ENCODE measurements at regions not wholly inside any gene's neighbourhood (a gene's known extent, or its start where the extent isn't known, plus 50 kb on each side); places are given as distances from the start of the nearest gene placed in this dataset.

DNA sequence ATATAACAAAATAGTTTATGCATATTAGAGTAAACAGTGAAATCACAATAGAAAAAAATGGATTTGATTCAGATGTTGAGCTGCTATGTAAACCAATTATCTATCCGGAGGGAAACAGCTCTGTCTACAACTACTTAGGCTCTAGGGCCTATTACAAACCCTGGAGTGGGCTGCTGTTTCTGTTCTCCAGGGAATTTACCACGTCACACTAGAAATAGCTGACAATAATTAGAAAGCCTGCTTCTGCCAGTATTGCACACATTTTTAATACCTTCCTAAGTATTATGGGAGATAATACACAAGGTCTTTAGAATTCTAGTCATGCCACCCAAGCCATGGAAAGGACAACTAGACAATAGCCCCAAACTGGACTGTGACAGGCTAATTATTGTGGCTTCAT, 411.1 kb downstream of the FIGN start:
- Histone ChIP-seq H3K4me3 (ENCODE audit: low read depth in 1 of 2, low read length in 2 of 2) (no peak overlapping the region), H3K27me3 (ENCODE audit: control insufficient read depth in 1 of 2, insufficient read depth in 2 of 2, low read length in 2 of 2) (no peaks in the 10 kb centered on the region), H3K4me1 (ENCODE audit: insufficient read depth, low read length) (no peaks in the 10 kb centered on the region)

DNA sequence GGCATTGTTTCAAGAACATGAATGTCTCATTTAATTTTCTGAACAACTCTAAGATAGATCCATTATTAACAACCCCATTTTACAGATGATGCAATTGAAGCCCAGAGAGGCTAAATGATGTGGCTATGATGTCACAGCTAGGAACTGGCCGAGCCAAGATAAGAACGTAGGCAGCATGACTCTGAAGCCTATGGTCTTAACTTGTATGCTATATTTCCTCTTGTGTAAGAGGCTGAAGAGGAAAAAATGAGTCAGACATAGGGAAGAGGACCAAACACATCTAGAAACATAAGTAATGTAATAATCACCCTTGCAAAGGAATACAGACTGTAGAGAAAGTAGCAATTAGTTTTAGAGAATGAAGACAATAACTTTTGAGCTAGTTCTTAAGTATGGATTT, 416.8 kb downstream of the FIGN start:
- Histone ChIP-seq H3K4me1 (ENCODE audit: insufficient read depth, low read length) (no peaks in the 10 kb centered on the region), H3K9me3 (ENCODE audit: low read length) (no peaks in the 10 kb centered on the region), H3K9ac (ENCODE audit: low read length) (no peak overlapping the region), H3K36me3 (ENCODE audit: insufficient read depth, low read length) (no peaks in the 10 kb centered on the region), H3K27ac (ENCODE audit: low read depth, low read length) (no peak overlapping the region), H3K4me3 (ENCODE audit: low read depth in 1 of 2, low read length in 2 of 2) (no peak overlapping the region), H3K27me3 (ENCODE audit: control insufficient read depth in 1 of 2, insufficient read depth in 2 of 2, low read length in 2 of 2) (no peaks in the 10 kb centered on the region)

More for the DNA sequence above, 411.1 kb downstream of the FIGN start:
- no peak overlapping the region for H3K9ac ChIP-seq (ENCODE audit: low read length)
- no peaks in the 10 kb centered on the region for H3K36me3 ChIP-seq (ENCODE audit: insufficient read depth, low read length)
- no peaks in the 10 kb centered on the region for H3K9me3 ChIP-seq (ENCODE audit: low read length)
- H3K27ac ChIP-seq (ENCODE audit: low read depth, low read length): no peak overlapping the region

DNA sequence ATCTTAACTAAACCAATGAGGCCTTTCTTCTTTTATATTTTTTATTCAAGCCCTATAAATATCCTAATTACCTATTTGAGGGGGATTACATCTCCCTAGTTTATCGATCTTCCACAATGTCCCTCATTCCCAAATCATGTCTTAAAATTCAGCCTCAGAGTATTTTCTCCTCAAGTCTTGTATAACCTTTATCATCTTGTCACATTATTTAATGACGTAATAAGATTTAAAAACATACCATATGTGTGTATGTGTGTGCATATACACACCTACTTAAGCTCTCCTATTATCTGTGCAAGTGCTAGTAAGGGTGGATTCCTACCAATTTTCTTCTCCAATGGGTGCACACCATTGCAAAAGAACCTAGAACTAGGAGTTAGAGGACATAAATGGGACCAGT, 421.1 kb downstream of the FIGN start:
- H3K4me3 ChIP-seq (ENCODE audit: low read depth in 1 of 2, low read length in 2 of 2): no peak overlapping the region
- H3K36me3 ChIP-seq (ENCODE audit: insufficient read depth, low read length): no peaks in the 10 kb centered on the region
- no peak overlapping the region for H3K9ac ChIP-seq (ENCODE audit: low read length)
- no peaks in the 10 kb centered on the region for H3K9me3 ChIP-seq (ENCODE audit: low read length)
- no peaks in the 10 kb centered on the region for H3K27me3 ChIP-seq (ENCODE audit: control insufficient read depth in 1 of 2, insufficient read depth in 2 of 2, low read length in 2 of 2)
- H3K27ac ChIP-seq (ENCODE audit: low read depth, low read length): no peak overlapping the region
- H3K4me1 ChIP-seq (ENCODE audit: insufficient read depth, low read length): no peaks in the 10 kb centered on the region

DNA sequence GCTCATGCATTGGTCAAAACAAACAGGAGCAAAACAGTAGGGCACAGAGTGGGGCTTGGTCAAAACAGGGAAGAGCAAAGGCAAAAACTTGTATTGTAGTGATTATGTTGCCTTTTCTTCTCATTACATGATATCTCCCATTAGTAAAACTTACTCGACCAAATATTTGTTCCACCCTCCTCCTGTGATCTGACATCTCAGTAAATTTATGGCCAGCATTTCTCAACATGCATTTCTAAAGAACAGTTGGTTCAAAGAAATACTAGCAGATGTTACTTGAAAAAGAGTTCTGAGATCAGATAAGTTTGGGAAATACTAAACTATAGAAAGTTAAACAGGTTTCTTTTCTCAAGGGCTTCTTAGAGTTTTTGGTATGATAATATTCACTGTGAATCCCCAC, 423.1 kb downstream of the FIGN start:
- H3K36me3 ChIP-seq (ENCODE audit: insufficient read depth, low read length): no peaks in the 10 kb centered on the region
- H3K9ac ChIP-seq (ENCODE audit: low read length): no peak overlapping the region
- H3K27me3 ChIP-seq (ENCODE audit: control insufficient read depth in 1 of 2, insufficient read depth in 2 of 2, low read length in 2 of 2): no peaks in the 10 kb centered on the region
- H3K9me3 ChIP-seq (ENCODE audit: low read length): no peaks in the 10 kb centered on the region
- H3K27ac ChIP-seq (ENCODE audit: low read depth, low read length): no peak overlapping the region
- no peaks in the 10 kb centered on the region for H3K4me1 ChIP-seq (ENCODE audit: insufficient read depth, low read length)
- H3K4me3 ChIP-seq (ENCODE audit: low read depth in 1 of 2, low read length in 2 of 2): no peak overlapping the region

- Histone ChIP-seq H3K9me3 (ENCODE audit: low read length) (no peaks in the 10 kb centered on the region), H3K4me1 (ENCODE audit: insufficient read depth, low read length) (no peaks in the 10 kb centered on the region), H3K27me3 (ENCODE audit: control insufficient read depth in 1 of 2, insufficient read depth in 2 of 2, low read length in 2 of 2) (no peaks in the 10 kb centered on the region), H3K9ac (ENCODE audit: low read length) (no peak overlapping the region), H3K4me3 (ENCODE audit: low read depth in 1 of 2, low read length in 2 of 2) (no peak overlapping the region), H3K36me3 (ENCODE audit: insufficient read depth, low read length) (no peaks in the 10 kb centered on the region), H3K27ac (ENCODE audit: low read depth, low read length) (no peak overlapping the region)
Observed at GRCh38 chr2:163306647-163307046, 429.2 kb downstream of the FIGN start.

DNA sequence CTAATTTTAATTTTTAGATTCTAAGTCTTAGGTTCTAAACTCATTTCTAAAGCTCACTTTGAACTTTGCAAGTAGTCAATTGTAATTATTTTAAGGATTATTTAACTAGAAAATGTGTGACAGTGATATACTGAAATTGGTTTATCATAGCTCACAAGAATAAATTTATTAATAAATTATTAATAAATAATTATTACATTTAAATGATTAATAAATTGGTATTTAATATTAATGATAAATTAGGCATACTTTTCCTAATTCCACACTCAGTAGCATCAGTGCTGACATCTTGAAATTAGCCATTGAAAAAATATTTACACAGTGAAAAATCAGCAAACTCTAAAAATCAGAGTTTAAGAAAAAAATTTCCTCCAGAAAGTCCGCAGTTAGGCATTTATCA, 433.7 kb downstream of the FIGN start:
- no peak overlapping the region for H3K9ac ChIP-seq (ENCODE audit: low read length)
- H3K27ac ChIP-seq (ENCODE audit: low read depth, low read length): no peak overlapping the region
- H3K9me3 ChIP-seq (ENCODE audit: low read length): no peaks in the 10 kb centered on the region
- no peaks in the 10 kb centered on the region for H3K36me3 ChIP-seq (ENCODE audit: insufficient read depth, low read length)
- no peaks in the 10 kb centered on the region for H3K27me3 ChIP-seq (ENCODE audit: control insufficient read depth in 1 of 2, insufficient read depth in 2 of 2, low read length in 2 of 2)
- no peaks in the 10 kb centered on the region for H3K4me1 ChIP-seq (ENCODE audit: insufficient read depth, low read length)
- H3K4me3 ChIP-seq (ENCODE audit: low read depth in 1 of 2, low read length in 2 of 2): no peak overlapping the region

- Histone ChIP-seq H3K9ac (ENCODE audit: low read length) (no peak overlapping the region), H3K4me1 (ENCODE audit: insufficient read depth, low read length) (no peaks in the 10 kb centered on the region), H3K27ac (ENCODE audit: low read depth, low read length) (no peak overlapping the region), H3K27me3 (ENCODE audit: control insufficient read depth in 1 of 2, insufficient read depth in 2 of 2, low read length in 2 of 2) (no peaks in the 10 kb centered on the region), H3K4me3 (ENCODE audit: low read depth in 1 of 2, low read length in 2 of 2) (no peak overlapping the region), H3K9me3 (ENCODE audit: low read length) (no peaks in the 10 kb centered on the region), H3K36me3 (ENCODE audit: insufficient read depth, low read length) (no peaks in the 10 kb centered on the region)
Observed at GRCh38 chr2:163291790-163292189, 444.0 kb downstream of the FIGN start.

- H3K27me3 ChIP-seq (ENCODE audit: control insufficient read depth in 1 of 2, insufficient read depth in 2 of 2, low read length in 2 of 2): no peaks in the 10 kb centered on the region
- H3K9me3 ChIP-seq (ENCODE audit: low read length): no peaks in the 10 kb centered on the region
- H3K4me3 ChIP-seq (ENCODE audit: low read depth in 1 of 2, low read length in 2 of 2): no peak overlapping the region
- H3K9ac ChIP-seq (ENCODE audit: low read length): no peak overlapping the region
- no peaks in the 10 kb centered on the region for H3K4me1 ChIP-seq (ENCODE audit: insufficient read depth, low read length)
- H3K36me3 ChIP-seq (ENCODE audit: insufficient read depth, low read length): no peaks in the 10 kb centered on the region
- no peak overlapping the region for H3K27ac ChIP-seq (ENCODE audit: low read depth, low read length)
Observed at GRCh38 chr2:163281717-163282116, 443.1 kb upstream of the KCNH7 start.

DNA sequence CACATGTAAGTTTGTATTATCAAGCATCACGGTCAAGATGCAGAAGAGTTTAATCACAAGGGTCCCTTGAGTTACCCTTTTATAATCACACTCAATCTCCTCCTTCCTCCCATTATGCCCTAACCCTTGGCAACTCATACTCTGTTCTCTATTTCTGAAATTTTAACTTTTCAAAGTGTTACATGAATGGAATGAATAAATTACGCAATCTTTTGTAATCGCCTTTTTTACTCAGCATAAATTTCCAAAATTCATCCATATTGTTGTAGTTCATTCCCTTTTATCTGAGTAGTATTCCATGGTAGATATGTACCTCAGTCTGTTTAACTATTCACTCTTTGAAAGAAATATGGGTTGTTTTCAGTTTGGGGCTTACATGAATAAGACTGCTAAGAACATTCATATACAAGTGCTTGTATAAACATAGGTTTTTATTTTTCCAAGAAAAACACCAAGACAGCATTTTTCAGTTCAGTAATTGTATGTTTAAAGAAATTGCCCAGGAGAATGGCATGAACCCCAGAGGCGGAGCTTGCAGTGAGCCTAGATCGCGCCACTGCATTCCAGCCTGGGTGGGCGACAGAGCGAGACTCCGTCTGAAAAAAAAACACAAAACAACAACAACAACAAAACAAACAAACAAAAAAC, 430.9 kb upstream of the KCNH7 start:
- no peak overlapping the region for H3K4me3 ChIP-seq (ENCODE audit: low read depth in 1 of 2, low read length in 2 of 2)
- H3K9ac ChIP-seq (ENCODE audit: low read length): no peak overlapping the region
- no peaks in the 10 kb centered on the region for H3K36me3 ChIP-seq (ENCODE audit: insufficient read depth, low read length)
- no peaks in the 10 kb centered on the region for H3K4me1 ChIP-seq (ENCODE audit: insufficient read depth, low read length)
- H3K27ac ChIP-seq (ENCODE audit: low read depth, low read length): no peak overlapping the region
- H3K27me3 ChIP-seq (ENCODE audit: control insufficient read depth in 1 of 2, insufficient read depth in 2 of 2, low read length in 2 of 2): no peaks in the 10 kb centered on the region
- peaks cover 3% of the 10 kb centered on the region for H3K9me3 ChIP-seq (ENCODE audit: low read length)

DNA sequence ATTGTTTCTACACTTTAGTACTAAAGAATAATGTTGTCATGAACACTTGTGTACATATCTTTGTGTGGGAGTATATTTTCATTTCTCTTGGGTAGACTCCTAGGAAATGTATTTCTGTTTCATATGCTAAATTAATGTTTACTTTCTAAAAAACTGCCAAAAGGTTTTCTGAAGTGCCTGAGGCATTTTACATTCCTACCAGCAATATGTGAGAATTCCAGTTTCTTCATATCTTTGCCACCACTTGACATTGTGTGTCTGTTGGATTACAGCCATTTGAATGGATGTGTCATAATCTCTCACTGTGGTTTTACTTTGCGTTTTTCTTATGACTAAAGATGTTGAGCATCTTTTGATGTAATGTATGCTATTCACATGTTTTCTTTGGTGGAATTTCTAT, 428.2 kb upstream of the KCNH7 start:
- Histone ChIP-seq H3K4me1 (ENCODE audit: insufficient read depth, low read length) (no peaks in the 10 kb centered on the region), H3K27me3 (ENCODE audit: control insufficient read depth in 1 of 2, insufficient read depth in 2 of 2, low read length in 2 of 2) (no peaks in the 10 kb centered on the region), H3K27ac (ENCODE audit: low read depth, low read length) (no peak overlapping the region), H3K9me3 (ENCODE audit: low read length) (no peaks in the 10 kb centered on the region), H3K9ac (ENCODE audit: low read length) (no peak overlapping the region), H3K4me3 (ENCODE audit: low read depth in 1 of 2, low read length in 2 of 2) (no peak overlapping the region), H3K36me3 (ENCODE audit: insufficient read depth, low read length) (no peaks in the 10 kb centered on the region)

DNA sequence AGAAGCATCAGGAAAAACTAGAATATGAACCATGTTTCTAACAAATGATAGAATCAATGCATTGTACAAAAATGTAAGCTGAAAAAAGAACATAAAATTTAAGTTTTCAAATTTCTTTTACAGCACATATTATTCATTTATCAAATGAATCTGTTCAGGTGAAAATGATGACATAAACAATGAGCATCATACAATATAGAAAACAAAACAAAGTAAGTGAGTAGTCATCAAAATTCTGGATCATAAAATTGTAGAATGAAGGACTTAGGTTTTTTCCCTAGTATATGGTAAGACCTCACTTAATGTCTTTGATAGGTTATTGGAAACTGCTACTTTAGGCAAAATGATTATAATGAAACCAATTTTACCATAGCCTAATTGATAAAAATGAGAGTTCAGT, 427.0 kb upstream of the KCNH7 start:
- Histone ChIP-seq H3K9me3 (ENCODE audit: low read length) (no peaks in the 10 kb centered on the region), H3K4me1 (ENCODE audit: insufficient read depth, low read length) (no peaks in the 10 kb centered on the region), H3K9ac (ENCODE audit: low read length) (no peak overlapping the region), H3K36me3 (ENCODE audit: insufficient read depth, low read length) (no peaks in the 10 kb centered on the region), H3K4me3 (ENCODE audit: low read depth in 1 of 2, low read length in 2 of 2) (no peak overlapping the region), H3K27me3 (ENCODE audit: control insufficient read depth in 1 of 2, insufficient read depth in 2 of 2, low read length in 2 of 2) (no peaks in the 10 kb centered on the region), H3K27ac (ENCODE audit: low read depth, low read length) (no peak overlapping the region)

- Histone ChIP-seq H3K27ac (ENCODE audit: low read depth, low read length) (no peak overlapping the region), H3K36me3 (ENCODE audit: insufficient read depth, low read length) (no peaks in the 10 kb centered on the region), H3K4me3 (ENCODE audit: low read depth in 1 of 2, low read length in 2 of 2) (no peak overlapping the region), H3K4me1 (ENCODE audit: insufficient read depth, low read length) (no peaks in the 10 kb centered on the region), H3K9me3 (ENCODE audit: low read length) (no peaks in the 10 kb centered on the region), H3K9ac (ENCODE audit: low read length) (no peak overlapping the region), H3K27me3 (ENCODE audit: control insufficient read depth in 1 of 2, insufficient read depth in 2 of 2, low read length in 2 of 2) (no peaks in the 10 kb centered on the region)
Observed at GRCh38 chr2:163264341-163264740, 425.8 kb upstream of the KCNH7 start.

Measured in muscle layer of colon (tissue), 2 donors.